Caco-2 (cell line): ENCODE measurements at regions not wholly inside any gene's neighbourhood (a gene's known extent, or its start where the extent isn't known, plus 50 kb on each side); places are given as distances from the start of the nearest gene placed in this dataset.

ENCODE experiments used
- BruUV-seq: library from RNA; stranded (reverse); fragments of 400-500 nt; replicated peaks from 2 replicates; lab custom pipeline; 2021; lab: Mats Ljungman, UMichigan
- CTCF ChIA-PET: fragments of 300-600 bp; sonication (Branson Sonifier 250); formaldehyde crosslinking; loops from one replicate; lab custom pipeline; 2022; ENCODE audit warnings: antibody characterized with exemption; lab: Charles Lee
- POLR2A ChIA-PET: fragments of 300-600 bp; sonication (Branson Sonifier 250); formaldehyde crosslinking; loops from one replicate; lab custom pipeline; 2022; ENCODE audit warnings: antibody characterized with exemption; lab: Charles Lee
- DNase-seq, 2 experiments: peaks; one replicate each; pipeline versions ENCODE4 v3.0.0 to v3.0.0-alpha.2; 2020 to 2022
- H3K27me3 ChIP-seq: replicated peaks from 2 replicates; pipeline ENCODE4 v1.6.0; 2011; ENCODE audit warnings: low read length; ENCODE audit not compliant: control insufficient read depth, insufficient read depth
- H3K36me3 ChIP-seq: 2 replicates; pipeline ENCODE4 v1.5.1; 2011; ENCODE audit warnings: low read length; ENCODE audit not compliant: control insufficient read depth, insufficient read depth
- H3K4me1 ChIP-seq: fragments of 250-450 bp; sonication (Bioruptor Pico); 2 replicates; pipeline ENCODE4 v1.5.1; 2020; ENCODE audit warnings: mild to moderate bottlenecking
- H3K4me3 ChIP-seq: 2 replicates; pipeline ENCODE4 v1.5.1; 2011; ENCODE audit warnings: low read depth, mild to moderate bottlenecking, control low read depth, low read length
- H3K9me3 ChIP-seq: fragments of 250-450 bp; sonication (Bioruptor Pico); 2 replicates; pipeline ENCODE4 v1.5.1; 2020; ENCODE audit warnings: mild to moderate bottlenecking, moderate library complexity
- H3K27ac Mint-ChIP-seq: one replicate; pipeline ENCODE4 v1.8.0; 2022; ENCODE audit warnings: mixed read lengths; ENCODE audit not compliant: unreplicated experiment
- H3K27me3 Mint-ChIP-seq: one replicate; pipeline ENCODE4 v1.8.0; 2022; ENCODE audit warnings: mixed read lengths; ENCODE audit not compliant: insufficient read depth, unreplicated experiment
- H3K36me3 Mint-ChIP-seq: one replicate; pipeline ENCODE4 v1.8.0; 2022; ENCODE audit warnings: mild to moderate bottlenecking, mixed read lengths; ENCODE audit not compliant: insufficient read depth, unreplicated experiment
- H3K4me1 Mint-ChIP-seq: one replicate; pipeline ENCODE4 v1.8.0; 2022; ENCODE audit warnings: low read depth, mixed read lengths; ENCODE audit not compliant: unreplicated experiment
- H3K4me3 Mint-ChIP-seq: one replicate; pipeline ENCODE4 v1.8.0; 2022; ENCODE audit warnings: mild to moderate bottlenecking, moderate library complexity, mixed read lengths; ENCODE audit not compliant: unreplicated experiment
- H3K9me3 Mint-ChIP-seq: one replicate; pipeline ENCODE4 v1.8.0; 2022; ENCODE audit warnings: mixed read lengths; ENCODE audit not compliant: unreplicated experiment
- CTCF ChIP-seq, 2 experiments: fragments of 200-600 bp in 1 of 2; IDR thresholded peaks; 1 replicate in 1 of 2; 2 replicates in 1 of 2; pipeline versions ENCODE4 v1.5.1 to v1.8.0; 2011 to 2022; ENCODE audit warnings: antibody characterized with exemption in 1 of 2, control low read depth in 1 of 2, inconsistent platforms in 1 of 2, low read depth in 1 of 2, low read length in 1 of 2, mild to moderate bottlenecking in 1 of 2, moderate library complexity in 1 of 2; ENCODE audit not compliant: insufficient read depth in 1 of 2, severe bottlenecking in 1 of 2, unreplicated experiment in 1 of 2
- intact Hi-C: fragments of 100-400 bp; cut with micrococcal nuclease; formaldehyde crosslinking; loops from one replicate; pipeline ENCODE4 v1.10.0; 2022; ENCODE audit not compliant: unreplicated experiment

GRCh38 chr5:124079062-124079461 is 567.1 kb downstream of the CSNK1G3 start:
- no TSS peak for BruUV-seq
- H3K27ac Mint-ChIP-seq, result no peak overlapping the region
- H3K4me3 ChIP-seq, result no peak overlapping the region
- intact Hi-C loops, result no loop called here
- H3K9me3 Mint-ChIP-seq, result no peaks in the 10 kb centered on the region
- H3K9me3 ChIP-seq, result no peaks in the 10 kb centered on the region
- no peaks in the 10 kb centered on the region for H3K36me3 ChIP-seq
- ChIA-PET POLR2A (no interaction called here), CTCF (no interaction called here)
- DNase-seq, result no peak
- peaks cover 4% of the 10 kb centered on the region for H3K27me3 Mint-ChIP-seq
- H3K27me3 ChIP-seq, result no peaks in the 10 kb centered on the region
- H3K36me3 Mint-ChIP-seq, result no peaks in the 10 kb centered on the region
- TF ChIP-seq CTCF (IDR thresholded peaks at IDR 0.05; ENCODE audit: insufficient read depth in 1 of 2, low read depth in 1 of 2, low read length in 1 of 2, severe bottlenecking in 1 of 2, unreplicated experiment in 1 of 2), result no peak
- no peak overlapping the region for H3K4me3 Mint-ChIP-seq
- no peaks in the 10 kb centered on the region for H3K4me1 ChIP-seq
- H3K4me1 Mint-ChIP-seq, result peaks cover 5% of the 10 kb centered on the region

GRCh38 chr5:124074500-124074899 is 562.5 kb downstream of the CSNK1G3 start:
- Histone ChIP-seq H3K36me3 (no peaks in the 10 kb centered on the region), H3K9me3 (no peaks in the 10 kb centered on the region), H3K4me1 (no peaks in the 10 kb centered on the region), H3K27me3 (no peaks in the 10 kb centered on the region), H3K4me3 (no peak overlapping the region)
- Mint-ChIP-seq H3K4me3 (no peak overlapping the region), H3K9me3 (no peaks in the 10 kb centered on the region), H3K36me3 (no peaks in the 10 kb centered on the region), H3K27me3 (peaks cover 4% of the 10 kb centered on the region), H3K27ac (no peak overlapping the region), H3K4me1 (no peaks in the 10 kb centered on the region)
- no TSS peak for BruUV-seq
- DNase-seq, result no peak
- CTCF ChIA-PET, result no interaction called here
- POLR2A ChIA-PET, result no interaction called here
- intact Hi-C loops, result no loop called here
- no peak for TF ChIP-seq CTCF (IDR thresholded peaks at IDR 0.05; ENCODE audit: insufficient read depth in 1 of 2, low read depth in 1 of 2, low read length in 1 of 2, severe bottlenecking in 1 of 2, unreplicated experiment in 1 of 2)

GRCh38 chr5:124072570-124072969 is 560.6 kb downstream of the CSNK1G3 start:
- Histone ChIP-seq H3K4me3 (no peak overlapping the region), H3K9me3 (no peaks in the 10 kb centered on the region), H3K4me1 (no peaks in the 10 kb centered on the region), H3K27me3 (no peaks in the 10 kb centered on the region), H3K36me3 (no peaks in the 10 kb centered on the region)
- ChIA-PET POLR2A (no interaction called here), CTCF (no interaction called here)
- TF ChIP-seq CTCF (IDR thresholded peaks at IDR 0.05; ENCODE audit: insufficient read depth in 1 of 2, low read depth in 1 of 2, low read length in 1 of 2, severe bottlenecking in 1 of 2, unreplicated experiment in 1 of 2), result no peak
- DNase-seq, result no peak
- H3K9me3 Mint-ChIP-seq, result no peaks in the 10 kb centered on the region
- intact Hi-C loops, result no loop called here
- H3K27me3 Mint-ChIP-seq, result peaks cover 4% of the 10 kb centered on the region
- H3K27ac Mint-ChIP-seq, result no peak overlapping the region
- H3K4me1 Mint-ChIP-seq, result no peaks in the 10 kb centered on the region
- BruUV-seq, result no TSS peak
- no peak overlapping the region for H3K4me3 Mint-ChIP-seq
- H3K36me3 Mint-ChIP-seq, result no peaks in the 10 kb centered on the region
